SIG-M5 treated with dmso at 0.1 percent for 504 hours (cell line): ENCODE measurements at regions not wholly inside any gene's neighbourhood (a gene's known extent, or its start where the extent isn't known, plus 50 kb on each side); places are given as distances from the start of the nearest gene placed in this dataset.

Experiments
- DNase-seq: peaks from one replicate; lab custom pipeline; 2025; ENCODE audit not compliant: unreplicated experiment; lab: John Stamatoyannopoulos, UW

DNA sequence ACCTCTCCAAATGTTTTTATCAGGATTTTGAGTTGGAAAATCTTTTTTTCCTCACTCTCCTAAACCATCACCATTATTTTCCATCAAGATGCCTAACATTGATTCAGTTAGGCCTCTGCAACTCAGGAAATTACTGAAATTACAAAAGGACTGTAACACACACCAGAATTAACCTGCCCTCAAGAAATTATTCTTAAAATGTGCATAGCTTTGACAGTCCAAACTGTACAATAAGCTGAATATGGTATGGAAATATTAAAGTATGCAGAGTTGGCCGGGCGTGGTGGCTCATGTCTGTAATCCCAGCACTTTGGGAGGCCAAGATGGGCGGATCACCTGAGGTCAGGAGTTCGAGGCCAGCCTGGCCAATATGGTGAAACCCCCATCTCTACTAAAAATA lies 50.2 kb upstream of the PHLPP1 start:
- no peak for DNase-seq
